Tongue (tissue), 1 donor: ENCODE measurements at regions not wholly inside any gene's neighbourhood (a gene's known extent, or its start where the extent isn't known, plus 50 kb on each side); places are given as distances from the start of the nearest gene placed in this dataset.
"Not testable (repeated sequence)": the region's sequence is repeated elsewhere in the genome, so short reads cannot be mapped to it uniquely, and the experiment has no call there.

Experiments
- DNase-seq: peaks from one replicate; pipeline ENCODE4 v3.0.0-alpha.2; 2015

DNA sequence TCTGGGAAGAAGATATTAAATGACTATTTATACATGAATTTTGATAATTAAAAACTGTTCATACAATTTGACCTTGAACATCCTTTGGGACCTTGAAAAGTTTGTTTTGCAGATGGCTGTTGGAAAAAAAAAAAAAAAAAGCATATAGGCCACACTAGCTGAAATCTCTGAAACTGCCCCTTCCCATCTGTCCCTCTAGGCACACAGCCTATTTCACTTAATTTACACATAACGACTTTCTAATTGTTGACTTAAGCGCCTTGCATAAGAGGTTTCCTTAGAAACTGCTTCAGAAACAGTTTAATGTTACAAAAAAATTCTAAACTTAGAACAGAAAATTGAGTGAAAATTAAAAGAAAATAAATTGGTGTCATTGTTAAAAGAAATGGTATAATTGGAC lies 131.0 kb downstream of the COX18 start:
- DNase-seq, result no peak

DNA sequence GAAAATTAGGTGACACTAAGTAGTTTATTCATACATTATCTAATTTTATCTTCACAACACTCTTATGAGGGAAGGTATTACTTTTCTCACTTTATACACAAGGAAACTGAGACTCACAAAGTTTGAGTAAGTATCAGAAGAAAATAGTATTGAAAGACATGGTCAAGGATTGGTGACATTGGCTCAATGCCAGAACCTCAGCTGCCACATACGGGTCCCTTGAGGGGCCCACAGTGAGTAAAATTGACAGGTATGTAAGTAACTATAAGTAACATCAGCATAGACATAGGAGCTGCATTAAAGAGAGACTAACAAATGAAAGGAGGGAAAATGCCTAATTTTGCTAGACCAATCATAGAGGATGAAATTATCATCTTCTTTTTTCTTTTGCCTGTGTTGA lies 134.1 kb downstream of the COX18 start:
- no peak for DNase-seq

DNA sequence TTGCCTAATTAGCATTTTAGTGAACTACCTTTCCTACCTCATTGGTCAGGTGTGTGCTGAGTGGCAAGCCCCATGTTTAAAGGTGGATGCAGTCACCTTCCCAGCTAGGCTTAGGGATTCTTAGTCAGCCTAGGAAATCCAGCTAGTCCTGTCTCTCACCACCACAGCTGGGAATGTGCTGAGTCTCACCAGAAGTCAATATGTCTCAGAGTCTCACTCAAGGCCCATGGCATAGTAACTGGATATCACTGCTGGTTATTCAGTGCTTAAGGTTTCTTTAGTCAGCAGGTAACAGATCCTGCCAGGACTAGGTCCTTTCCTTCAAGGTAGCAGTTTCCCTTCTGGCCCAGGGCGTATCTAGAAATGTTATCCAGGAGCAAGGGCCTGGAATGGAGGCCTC lies 136.5 kb downstream of the COX18 start:
- no peak for DNase-seq

DNA sequence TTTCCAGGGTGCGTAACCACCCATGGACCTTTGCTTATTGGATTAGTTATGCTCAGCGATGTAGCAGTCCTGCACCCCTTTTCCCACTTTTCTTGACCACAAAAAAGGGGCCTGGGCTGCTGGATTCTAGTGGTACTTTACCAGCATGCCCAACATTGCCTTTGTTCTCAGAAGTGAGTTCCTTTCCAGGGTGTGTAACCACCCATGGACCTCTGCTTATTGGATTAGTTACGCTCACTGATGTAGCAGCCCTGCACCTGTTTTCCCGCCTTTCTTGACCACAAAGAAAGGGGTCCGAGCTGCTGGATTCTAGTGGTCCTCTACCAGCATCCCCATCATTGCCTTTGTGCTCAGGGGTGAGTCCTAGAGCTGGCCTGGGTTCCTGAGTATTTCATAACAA lies 138.2 kb downstream of the COX18 start:
- DNase-seq, result no peak

DNA sequence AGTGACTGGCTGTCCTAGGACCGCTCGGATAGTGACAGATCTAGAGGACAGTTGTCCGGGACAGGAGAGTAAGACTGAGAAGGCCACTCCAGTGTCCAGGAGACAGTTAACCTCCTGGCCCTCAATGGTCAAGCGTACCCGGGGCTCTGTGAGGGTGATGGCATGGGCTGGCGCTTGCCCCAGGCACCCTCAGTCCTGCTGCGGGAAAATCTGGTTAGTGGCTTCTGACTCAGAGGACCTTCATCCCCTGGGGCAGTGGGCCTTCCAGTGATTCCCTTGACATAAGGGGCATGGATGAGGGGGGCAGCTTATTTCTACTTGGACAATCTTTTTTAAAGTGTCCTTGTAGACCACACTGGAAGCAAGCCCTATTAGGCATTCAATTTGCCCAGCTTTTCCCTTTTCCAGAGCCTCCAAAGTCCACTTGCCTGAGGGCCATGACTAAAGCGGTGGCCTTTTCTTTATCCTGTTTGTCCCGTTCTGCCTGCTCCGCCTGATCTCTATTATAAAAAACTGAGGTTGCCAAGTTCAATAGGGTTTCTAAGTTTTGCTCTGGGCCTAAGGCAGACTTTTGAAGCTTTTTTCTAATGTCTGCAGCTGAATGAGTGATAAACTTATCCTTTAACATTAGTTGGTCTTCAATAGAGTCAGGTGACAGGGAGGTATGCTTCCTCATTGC lies 139.8 kb downstream of the COX18 start:
- DNase-seq, result not testable (repeated sequence)

DNA sequence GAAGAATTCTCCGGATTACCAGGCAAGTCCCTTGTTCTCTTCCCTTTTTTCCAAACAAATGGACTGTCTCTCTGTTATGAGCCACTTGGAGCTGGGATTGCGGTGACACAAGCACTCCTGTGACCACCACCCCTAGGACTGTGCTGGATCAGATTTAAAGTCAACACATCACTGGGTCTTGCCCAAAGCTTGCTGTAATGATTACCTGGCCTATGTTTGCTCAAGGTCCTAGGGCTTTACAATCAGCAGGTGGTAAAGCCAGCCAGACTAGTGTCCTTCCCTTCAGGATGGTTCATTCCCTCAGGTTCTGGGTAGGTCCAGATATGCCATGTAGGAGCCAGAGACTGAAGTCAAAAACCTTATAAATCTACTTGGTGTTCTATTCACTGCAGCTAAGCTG lies 144.7 kb downstream of the COX18 start:
- DNase-seq, result no peak

DNA sequence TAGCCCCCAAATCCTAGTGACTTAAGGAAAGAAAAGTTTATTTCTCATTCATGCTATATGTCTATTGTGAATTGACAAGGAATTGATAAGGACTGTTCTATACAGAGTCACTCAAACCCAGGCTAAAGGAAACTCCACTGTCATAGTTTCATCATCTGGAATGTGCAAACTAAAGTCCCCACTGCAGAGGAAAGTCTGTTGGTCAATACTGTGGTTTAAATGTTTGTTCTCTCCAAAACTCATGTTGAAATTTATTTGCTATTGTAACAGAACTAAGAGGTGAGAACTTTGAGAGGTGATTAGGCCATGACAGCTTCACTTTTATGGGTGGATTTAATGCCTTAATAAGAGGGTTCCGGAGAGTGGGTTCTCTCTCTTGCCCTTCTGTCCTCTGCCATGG lies 149.6 kb downstream of the COX18 start:
- no peak for DNase-seq

DNA sequence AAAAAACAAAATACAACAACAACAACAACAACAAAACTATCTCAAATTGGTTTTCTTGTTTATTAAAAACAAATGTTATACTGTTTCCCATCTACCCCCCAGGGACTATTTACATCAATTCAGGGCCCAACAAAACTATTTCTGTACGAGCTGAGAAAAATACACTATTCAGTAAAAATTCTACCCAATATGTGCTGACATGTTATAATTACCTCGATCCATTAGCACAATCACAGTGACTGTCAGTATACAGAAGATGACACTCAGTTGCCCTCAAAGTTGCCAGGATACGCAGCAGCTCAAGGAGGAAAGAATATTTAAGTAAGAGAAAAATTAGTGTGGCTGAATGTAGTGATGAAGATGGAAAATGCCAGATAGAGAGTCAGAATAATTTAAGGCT lies 150.1 kb downstream of the COX18 start:
- no peak for DNase-seq

DNA sequence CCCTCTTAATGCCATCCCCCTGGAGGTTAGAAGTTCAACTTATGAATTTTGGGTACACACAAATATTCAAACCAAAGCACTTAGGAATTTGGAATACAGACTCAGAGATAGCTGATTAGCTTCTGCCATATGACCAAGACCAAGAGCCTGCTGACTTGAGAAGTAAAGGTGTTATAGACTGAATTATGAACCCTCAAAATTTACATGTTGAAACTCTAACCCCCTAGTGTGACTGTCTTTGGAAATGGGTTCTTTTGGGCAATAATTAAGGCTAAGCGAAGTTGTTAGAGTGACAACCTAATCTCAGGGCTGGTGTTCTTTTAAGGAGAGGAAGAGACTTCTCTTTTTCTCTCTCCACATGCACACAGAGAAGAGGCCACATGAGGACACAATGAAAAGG lies 151.2 kb downstream of the COX18 start:
- DNase-seq, result no peak

DNA sequence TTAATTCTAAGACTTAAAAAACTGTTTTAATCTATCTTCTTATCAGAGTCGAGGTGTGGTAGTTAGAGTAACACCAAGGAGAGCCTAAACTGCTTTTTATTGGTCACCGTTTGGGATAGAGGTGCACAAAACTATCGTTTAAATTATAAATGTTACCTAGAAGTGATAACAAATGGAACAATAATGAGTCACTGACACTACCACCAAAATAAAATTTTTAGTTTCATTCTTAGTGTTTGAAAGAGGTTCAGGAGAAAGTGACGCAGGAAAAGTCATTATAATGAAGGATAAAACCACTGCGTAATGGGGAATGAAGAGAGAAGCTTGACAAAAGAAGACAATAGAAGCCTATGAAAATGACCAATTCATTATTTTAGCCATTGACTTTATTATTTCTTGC lies 158.2 kb downstream of the COX18 start:
- DNase-seq, result no peak

DNA sequence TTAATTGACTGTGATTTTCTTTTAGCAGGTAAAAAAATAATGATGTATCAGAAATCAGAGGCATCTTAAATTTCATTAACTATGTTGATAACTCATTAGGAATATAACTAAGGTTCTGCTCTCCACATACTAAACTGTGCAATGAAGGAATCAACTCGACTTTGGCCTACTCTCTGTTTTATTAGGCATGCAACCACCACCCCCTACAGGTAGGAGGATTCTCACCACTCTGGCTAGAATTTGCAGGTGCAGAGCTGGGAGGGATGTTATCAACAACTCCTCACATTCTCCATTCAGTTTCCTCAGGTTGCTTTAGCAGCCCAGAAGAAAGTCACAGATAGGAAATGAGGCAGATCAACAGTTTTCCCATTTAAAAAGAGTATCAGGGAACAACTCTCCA lies 160.1 kb downstream of the COX18 start:
- DNase-seq, result no peak

DNA sequence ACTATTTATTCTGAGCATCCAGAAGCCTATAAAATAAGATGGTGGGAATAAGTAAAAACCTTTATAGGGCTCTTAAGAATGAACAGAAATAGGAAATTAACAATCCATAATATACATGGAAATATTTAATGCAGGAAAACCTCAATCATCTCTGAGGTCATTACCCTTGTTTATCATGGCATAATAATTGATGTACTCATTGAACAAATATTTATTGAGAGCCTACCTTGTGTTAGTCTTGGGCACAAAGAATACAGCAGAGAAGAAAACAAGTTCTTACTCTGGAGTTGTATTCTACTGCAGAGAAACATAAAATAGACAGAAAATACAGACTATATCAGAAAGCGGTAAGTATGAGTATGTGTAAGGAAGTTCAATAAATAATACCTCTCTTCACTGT lies 167.2 kb downstream of the COX18 start:
- DNase-seq, result no peak

DNA sequence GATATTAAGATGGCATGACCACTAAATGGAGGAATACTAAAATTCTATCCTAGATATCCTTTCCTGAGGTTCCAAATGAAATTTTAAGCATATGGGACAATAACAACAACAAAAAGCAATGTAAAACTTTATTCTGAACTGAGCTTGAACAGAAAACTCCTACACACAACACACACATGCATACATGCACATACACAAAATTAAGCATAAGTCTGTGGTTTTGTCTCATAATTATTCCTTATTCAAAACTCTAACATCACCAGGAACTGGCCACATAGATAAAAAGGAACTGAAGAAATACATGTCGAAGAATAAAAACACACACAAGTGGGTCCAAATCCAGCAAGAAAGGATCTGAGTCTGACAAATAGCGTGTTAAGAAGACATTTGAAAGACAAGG lies 168.0 kb downstream of the COX18 start:
- no peak for DNase-seq

DNA sequence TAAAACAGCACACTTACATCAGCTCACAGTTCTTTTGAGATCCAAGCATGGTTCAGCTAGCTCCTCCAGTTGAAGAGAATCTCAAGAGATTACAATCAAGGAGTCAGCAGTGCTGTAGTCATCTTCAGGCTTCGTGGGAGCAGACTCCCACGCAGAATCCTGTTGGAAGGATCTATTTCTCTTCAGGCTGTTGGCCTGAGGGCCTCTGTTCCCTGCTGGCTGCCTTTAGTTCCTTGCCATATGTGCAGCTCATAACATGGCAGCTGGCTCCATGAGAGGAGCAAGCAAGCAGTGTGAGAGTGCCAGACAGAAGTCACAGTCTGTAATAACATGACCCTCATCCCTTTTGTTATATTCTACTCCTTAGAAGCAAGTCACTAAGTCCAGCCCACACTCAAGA lies 168.6 kb downstream of the COX18 start:
- DNase-seq, result no peak

DNA sequence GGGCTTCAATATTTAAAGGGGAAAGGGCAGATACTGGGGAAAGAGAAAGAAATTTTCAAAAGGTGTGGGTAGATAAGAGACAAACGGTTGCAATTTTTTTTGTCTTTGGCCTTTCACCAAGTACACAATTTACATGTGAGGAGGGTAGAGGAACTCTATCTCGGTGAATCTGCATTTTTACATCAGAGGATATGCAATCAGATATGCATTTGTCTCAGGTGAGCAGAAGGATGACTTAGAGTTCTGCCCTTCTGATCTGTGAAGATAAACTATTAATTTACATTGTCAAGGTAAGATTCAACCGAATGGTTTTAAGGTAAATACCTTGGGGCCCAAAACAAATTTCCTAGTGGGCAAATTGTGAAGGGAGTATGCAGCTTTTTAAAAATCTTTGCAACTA lies 169.9 kb downstream of the COX18 start:
- DNase-seq, result no peak

DNA sequence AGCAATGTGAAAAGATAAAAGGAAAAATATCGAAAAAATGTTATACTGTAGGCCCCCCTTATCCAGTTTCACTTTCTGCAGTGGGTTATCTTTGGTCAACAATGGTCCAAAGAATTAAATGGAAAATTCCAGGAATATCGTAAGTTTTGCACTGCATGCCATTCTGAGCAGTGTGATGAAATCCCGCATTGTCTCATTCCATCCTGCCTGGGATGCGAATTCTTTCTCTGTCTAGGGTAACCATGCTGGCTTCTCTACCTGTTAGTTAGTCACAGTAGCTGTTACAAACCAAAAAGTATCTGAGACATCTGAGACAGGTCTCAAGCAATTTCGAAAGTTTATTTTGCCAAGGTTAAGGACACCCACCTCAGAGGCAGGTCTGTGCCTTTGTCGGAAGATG lies 170.3 kb downstream of the COX18 start:
- DNase-seq, result no peak

DNA sequence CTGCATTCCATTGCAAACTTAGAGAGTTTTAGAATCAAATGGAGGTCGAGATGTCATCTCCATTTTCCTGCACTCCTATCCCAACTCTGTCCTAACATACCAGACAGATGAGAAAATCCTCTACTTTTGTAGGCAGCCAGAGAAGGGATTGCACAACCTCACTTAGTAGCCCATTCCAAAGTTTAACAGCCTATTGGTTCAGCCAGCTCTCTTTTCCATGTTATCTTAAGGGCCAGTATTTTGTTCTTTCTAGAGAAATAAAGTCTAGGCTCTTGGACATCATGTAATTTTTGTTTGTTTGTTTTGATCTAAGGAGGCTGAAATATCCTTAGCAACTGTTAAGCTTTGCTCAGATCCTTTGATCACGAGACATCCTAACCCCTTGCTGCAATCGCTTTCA lies 173.0 kb downstream of the COX18 start:
- no peak for DNase-seq

DNA sequence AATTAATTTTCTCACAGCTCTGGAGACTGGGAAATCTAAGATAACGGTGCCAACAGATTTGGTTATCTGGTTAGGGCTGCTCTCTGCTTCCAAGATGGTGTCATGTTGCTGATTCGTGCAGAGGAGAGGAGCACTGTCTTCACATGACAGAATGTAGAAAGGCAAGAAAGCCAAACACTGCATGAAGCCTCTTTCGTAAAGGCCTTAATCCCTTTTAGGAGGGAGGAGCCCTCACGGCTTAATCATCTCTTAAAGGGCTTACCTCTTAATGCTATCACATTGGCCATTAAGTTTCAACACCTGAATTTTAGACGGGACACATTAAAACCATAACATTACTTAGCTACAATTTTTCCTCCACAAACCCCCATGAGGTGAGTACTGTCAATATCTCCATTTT lies 174.1 kb downstream of the COX18 start:
- no peak for DNase-seq

DNA sequence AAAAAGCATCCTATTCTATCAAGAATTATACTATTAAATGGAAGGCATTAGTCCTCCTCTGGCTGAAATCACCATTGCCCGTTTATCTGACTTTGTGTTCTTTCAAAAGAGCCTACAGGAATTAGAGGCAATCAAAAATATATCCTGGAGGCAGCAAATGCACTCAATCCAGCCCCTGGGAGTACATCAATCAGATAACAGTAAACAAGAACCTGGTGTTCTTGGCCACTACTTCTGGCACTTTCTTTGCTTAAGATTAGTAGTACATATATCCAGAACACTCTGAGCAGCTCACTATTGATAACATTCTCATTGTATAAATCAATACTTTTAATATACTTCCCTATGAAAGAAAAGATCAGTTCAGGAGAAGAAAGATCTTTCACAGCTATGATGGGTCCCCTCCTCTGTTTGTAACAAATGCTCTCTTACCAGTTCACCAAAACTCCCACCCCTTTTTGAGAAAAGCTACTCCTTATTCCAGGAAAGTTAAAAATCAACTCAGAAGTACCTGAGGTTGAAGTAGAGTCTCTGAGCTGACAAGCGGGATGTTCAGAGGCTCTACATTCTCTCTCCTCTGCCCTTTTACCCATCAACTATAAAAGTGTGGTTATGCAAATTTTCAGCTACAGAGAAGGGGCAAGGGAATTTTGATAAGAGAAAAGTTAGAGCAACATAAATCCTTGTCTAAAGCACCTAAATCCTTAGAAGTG lies 176.0 kb downstream of the COX18 start:
- no peak for DNase-seq

DNA sequence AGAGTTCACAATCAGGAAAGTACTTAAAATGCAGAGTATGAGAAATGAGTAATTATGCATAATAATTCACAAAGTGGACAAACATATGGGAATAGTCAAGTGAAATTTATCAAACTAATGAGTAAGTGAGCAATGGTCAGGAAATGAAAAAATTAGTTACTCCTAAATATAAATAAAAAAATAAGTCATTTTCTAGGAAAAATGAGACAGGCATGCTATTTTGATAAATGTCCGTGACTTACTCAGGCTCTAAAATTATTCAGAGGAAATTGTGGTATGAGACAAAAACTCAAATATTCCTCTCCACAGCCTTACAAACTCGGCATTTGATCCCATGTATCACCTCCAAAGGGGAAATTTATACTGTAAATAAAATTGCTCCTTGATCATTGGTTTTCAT lies 181.2 kb downstream of the COX18 start:
- no peak for DNase-seq

DNA sequence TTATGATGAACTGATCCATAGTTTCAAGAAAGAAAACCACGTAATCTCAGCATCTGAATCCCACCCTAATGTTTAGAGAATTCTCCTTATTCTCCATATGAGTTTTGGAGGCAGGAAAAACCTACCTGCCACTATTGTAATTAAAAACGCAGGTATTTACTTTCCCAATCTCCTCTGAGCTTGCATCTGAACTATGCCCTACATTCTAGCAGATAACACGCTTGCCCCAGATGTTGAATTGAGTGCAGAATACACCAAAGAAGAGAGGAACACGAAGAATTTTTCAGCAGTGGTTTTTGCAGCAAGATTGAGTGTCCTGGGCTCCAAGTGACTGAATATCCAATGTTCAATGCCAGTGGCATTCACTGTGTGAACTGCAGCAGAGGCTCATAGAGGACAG lies 182.4 kb downstream of the COX18 start:
- no peak for DNase-seq

DNA sequence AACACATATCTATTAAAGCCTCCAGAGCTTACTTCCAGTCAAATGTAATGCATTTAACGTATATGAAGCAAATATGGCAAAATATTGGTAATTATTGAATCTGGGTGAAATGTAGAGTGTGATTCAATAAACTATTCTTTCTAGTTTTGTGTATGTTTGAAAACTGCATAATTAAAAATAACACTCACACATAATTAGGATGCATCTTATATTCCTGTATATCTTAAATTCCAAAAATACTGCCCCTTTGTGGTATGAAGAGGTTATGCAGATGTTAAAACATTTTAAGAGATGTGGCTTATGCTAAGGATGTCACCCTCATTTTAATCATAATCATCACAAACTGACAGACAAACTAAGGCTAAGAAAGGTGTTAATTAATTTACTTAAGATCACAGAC lies 182.9 kb downstream of the COX18 start:
- no peak for DNase-seq

DNA sequence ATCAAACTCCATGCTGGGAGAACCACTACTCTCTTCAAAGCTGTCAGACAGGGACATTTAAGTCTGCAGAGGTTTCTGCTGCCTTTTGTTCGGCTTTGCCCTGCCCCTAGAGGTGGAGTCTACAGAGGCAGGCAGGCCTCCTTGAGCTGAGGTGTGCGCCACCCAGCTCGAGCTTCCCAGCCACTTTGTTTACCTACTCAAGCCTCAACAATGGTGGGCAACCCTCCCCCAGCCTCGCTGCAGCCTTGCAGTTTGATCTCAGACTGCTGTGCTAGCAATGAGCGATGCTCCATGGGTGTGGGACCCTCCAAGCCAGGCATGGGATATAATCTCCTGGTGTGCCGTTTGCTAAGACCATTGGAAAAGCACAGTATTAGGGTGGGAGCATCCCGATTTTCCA lies 185.3 kb downstream of the COX18 start:
- DNase-seq, result not testable (repeated sequence)

DNA sequence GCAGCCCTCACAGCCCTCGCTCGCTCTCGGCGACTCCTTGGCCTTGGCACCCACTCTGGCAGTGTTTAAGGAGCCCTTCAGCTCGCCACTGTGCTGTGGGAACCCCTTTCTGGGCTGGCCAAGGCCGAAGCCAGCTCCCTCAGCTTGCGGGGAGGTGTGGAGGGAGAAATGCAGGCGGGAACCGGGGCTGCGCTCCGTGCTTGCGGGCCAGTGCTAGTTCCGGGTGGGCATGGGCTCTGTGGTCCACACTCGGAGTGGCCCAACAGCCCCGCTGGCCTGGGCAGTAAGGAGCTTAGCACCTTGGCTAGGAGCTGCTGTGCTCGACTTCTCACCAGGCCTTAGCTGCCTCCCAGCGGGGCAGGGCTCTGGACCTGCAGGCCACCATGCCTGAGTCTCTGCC lies 192.6 kb downstream of the COX18 start:
- no peak for DNase-seq

DNA sequence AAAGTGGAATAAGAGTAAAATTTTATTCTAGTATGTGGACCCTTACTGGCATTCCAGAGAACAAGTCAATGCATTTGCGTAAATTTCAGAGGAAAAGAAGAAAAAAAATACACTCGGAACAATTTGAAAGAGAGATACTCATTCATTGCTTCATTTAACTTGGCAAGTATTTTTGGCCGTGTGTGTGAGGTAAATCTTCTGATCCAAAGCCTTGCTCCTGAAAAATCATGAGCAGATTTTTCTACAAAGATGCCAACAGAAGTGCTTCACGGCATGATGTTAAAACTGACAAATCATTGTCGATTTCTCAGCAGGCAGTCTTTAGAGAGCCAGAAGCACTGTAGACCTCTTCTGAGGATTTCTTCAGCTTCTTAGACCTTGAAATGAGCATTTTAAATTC lies 194.0 kb downstream of the COX18 start:
- no peak for DNase-seq
